Activated CD8-positive, alpha-beta memory T cell treated with anti-CD3 and anti-CD28 coated beads, Interleukin-2, amount 50 U/mL, for 48 hours (primary cell): ENCODE measurements at regions not wholly inside any gene's neighbourhood (a gene's known extent, or its start where the extent isn't known, plus 50 kb on each side); places are given as distances from the start of the nearest gene placed in this dataset.
A peak's percentile ranks its signal among the peaks of the same experiment; 100 is the strongest.
"Not testable (repeated sequence)": the region's sequence is repeated elsewhere in the genome, so short reads cannot be mapped to it uniquely, and the experiment has no call there.

ENCODE experiments used
- DNase-seq: peaks from one replicate; pipeline ENCODE4 v3.0.0-alpha.2; 2020

GRCh38 chr14:104230946-104231345 is 92.6 kb downstream of the KIF26A start:
- DNase-seq: no peak

GRCh38 chr14:104232070-104232484 is 93.7 kb downstream of the KIF26A start:
- DNase-seq: no peak

- DNase-seq: not testable (repeated sequence)
Observed at GRCh38 chr14:104234007-104234786, 95.8 kb downstream of the KIF26A start.

- DNase-seq: no peak
Observed at GRCh38 chr14:104235686-104236085, 97.3 kb downstream of the KIF26A start.

GRCh38 chr14:104237651-104238423 is 99.5 kb downstream of the KIF26A start:
- no peak for DNase-seq

- no peak for DNase-seq
Observed at GRCh38 chr14:104238424-104239184, 100.2 kb downstream of the KIF26A start.

DNA sequence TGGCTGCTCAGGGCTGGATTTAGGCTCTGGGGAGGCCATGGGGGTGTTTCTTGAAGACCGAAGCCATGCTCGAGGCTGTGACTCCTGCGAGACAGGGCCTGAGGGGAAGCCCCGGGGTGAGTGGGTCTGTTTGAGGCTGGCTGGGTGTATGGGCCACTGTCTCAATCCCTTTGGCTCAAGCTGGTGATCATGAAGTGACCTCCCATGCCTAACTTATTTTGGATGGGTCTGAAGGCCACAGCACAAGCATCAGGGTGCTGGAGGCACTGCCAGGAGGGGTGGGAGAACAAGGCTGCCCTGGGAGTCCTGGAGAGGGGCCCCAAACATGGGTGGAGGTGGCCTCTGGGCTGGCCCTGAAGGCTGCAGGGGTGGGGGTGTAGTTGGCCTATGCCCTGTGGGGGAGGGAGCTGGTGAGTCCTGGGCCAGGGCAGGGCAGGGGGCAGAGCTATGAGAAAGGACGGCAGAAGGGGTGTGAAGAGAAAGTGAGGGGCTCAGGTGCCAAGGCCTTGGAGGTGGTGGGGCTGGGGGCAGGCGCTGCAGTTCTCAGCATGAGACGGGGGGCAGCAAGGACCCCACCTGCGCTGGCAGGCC is 100.9 kb downstream of the KIF26A start:
- DNase-seq: no peak

GRCh38 chr14:104239861-104240301 is 101.5 kb downstream of the KIF26A start:
- DNase-seq: no peak

DNA sequence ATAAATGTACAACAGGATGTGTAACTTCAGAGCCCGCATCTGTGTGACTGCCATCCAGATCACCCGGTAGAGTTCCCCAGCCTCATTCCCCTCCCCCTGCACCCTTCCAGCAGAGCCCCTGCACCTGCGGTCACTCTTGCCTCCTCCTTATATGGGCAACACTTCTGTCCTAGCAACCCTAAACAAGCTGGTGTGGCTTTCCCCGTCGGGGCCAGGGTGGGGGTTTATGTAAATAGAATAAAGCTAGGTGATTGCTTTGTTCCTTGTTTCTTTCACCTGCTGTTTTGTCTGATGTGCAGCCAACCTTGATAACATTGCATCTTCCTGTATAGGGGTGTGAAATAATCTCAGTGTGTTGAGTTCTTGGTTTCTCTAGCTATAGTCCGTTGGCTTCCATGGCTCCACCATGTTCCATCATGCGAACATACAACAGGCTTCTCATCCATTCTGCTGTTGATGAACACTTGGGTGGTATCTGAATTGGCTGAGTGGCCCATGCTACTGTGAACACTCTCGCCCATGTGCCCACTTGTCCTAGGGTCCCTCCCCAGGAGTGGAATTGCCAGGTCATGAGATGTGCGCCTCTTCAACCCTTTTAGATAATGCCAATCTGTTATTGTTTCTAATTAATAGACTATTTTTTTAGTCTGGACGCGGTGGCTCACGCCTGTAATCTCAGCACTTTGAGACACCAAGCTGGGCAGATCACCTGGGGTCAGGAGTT is 102.2 kb downstream of the KIF26A start:
- no peak for DNase-seq

DNA sequence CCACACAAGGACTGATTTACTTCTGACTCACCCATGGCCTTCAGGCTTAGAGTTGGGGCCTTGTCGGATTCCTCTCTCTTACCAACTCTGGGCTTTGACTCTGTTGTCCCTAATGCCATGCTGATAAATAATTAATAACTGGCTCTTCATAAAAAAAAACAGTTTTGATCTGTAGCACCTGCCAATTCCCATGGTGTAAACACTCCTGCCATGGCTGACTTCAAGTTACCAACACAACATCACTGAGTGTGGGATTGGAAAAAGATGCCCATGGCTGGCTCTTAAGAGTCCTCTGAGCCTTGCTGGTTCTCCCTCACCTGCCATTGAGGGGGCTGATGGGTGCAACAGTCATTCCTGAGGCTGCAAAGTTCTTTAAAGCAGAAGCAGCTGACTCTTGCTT is 104.8 kb downstream of the KIF26A start:
- no peak for DNase-seq

DNA sequence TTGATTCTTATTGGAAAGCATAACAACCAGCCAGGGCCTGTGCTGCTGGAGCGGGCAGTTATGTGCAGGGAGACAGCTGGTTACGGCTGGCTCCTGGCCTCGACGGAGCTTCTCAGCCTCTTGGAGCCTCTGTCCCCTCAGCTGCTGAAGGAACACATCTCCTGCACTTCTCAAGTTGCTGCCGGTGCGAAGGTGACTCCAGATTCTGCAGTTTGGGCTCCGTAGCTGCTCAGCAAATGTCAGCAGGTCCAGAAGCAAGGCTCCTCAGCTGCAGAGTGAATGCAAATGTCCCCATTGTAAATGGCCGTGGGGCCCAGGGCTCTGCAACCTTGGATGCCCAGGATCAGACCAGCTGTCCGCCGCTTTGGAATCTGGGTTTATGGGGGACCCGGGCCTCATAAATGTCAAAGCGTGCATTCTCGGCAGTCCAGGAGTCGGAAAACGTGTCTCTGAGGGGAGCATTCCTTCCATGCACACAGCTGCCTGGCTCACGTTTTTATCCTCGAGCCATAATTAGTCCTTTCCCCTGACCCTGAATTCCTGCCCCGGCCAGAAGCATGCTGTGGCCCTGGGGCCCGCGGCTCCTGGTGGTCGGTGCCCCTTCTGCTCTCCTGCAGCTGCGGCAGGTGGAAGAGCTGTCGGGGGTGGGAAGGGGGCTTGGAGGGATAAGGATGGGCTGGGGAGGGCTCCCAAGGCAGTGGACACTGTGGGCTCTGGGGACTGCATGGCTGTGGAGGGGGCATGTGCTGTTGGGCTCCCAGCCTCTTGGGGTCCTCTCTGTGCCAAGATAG is 106.0 kb downstream of the KIF26A start:
- no peak for DNase-seq

DNA sequence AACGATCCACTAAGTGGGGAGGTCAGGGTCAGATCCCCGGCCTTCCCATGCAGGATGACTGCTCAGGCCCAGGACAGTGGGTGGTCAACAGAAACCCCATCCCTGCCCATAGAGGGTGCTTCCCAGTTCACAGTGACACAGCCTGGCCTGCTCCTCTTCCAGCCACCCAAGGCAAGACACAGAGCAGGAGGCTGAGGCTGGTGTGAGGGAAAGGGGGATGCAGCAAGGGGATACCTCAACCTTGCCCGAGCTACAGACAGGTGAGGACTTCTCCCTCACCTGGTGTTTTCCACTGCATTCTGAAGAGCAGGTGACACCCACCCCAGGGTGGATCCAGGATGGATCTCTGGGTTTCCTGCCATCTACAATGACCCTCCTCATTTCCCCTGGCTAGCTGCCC is 106.7 kb downstream of the KIF26A start:
- no peak for DNase-seq

DNA sequence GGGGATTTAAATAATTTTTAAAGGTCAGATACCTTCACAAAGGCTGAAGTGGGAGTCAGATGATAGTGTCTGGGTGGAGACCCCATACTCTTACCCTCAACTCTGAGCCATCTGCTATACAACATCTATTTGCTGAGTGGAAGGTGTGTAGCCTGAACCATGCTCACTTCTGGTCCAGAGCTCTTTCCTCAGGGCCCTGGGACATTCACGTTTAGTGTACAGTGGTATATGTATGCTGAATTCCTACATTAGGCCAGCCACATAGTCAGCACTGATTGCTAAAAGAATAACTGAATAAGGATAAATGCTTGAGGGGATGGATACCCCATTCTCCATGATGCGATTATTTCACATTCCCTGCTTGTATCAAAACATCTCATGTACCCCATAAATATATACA is 107.3 kb downstream of the KIF26A start:
- DNase-seq: no peak

GRCh38 chr14:104246401-104247335 is 108.3 kb downstream of the KIF26A start:
- DNase-seq: no peak

DNA sequence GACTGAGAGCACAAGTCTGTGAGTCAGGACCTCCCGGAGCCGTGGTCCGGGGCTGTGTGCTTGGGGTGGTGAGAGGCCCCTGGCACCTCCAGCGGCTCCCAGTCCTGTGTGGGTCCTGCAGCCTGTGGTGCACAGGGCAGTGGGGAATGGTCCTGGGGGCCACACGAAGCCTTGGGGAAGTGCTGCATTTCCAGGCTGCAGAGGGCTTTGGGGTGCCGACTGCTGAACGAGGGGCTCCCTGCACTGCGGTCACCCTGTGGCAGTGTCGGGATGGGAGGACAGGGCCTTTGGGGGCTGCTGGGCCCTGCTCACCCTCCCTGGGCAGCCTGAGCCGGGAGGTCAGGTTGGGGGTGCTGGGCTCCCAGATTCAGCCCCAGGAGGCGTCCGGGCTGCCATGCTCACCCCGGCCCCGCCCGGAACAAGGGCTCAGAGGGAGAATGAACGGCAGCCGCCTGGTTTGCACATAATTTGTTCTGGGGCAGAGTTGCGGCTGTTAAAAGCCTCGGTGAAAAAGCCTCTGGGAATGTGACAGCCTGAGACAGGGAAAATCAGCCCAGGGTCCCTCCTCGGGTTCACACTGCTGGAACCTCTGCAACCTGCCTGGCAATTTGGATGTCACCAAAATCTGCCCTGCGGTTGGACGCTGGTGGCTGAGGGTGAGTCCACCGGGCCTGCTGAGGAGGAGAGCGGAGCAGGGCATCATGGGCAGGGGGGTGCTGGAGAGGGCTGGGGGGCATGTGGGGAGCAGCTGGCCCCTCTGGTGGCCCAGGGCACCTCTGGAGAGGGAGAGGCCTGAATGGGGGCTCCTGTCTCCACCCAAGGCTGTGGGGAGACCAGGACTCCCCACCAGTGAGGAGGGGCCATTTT is 109.2 kb downstream of the KIF26A start:
- DNase-seq: no peak

DNA sequence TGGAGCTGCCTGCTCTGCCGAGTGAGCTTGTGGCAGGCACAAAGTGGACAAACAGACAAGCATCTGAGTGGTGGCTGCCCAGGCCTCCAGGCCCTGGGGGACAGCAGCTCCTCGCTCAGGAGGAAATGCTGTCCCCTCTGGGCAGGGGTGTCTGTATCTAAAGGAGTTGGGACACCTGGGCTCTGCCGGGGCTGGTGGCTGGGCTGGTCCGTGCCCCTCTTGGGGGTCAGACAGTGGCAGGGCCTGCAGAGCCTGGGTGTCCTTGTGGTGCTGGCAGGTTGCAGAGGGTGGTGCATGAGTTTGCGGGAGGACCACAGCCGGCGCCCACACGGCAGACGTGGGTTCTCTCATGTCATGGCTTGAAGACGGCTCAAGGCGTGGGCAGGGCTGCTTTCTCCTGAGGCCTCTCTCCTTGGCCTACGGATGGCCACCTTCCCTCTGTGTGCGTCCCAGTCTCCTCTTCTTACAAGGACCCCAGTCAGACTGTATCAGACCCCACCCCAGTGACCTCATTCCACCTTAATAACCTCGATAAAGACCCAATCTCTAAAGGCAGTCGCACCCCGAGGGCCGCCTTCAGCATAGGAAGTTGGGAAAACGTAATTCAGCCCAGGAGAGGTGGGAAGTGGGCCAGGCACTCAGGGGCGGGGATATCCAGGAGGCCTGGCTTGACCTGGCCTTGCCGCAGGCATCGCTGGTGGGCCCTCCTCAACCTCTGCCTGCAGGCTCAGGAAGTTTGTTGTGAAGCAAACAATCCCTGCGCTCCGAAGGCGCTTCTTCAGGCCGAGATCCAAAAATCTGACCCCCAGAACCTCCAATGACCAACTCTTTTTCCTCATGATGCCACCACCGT is 110.0 kb downstream of the KIF26A start:
- DNase-seq: peak; percentile 44

DNA sequence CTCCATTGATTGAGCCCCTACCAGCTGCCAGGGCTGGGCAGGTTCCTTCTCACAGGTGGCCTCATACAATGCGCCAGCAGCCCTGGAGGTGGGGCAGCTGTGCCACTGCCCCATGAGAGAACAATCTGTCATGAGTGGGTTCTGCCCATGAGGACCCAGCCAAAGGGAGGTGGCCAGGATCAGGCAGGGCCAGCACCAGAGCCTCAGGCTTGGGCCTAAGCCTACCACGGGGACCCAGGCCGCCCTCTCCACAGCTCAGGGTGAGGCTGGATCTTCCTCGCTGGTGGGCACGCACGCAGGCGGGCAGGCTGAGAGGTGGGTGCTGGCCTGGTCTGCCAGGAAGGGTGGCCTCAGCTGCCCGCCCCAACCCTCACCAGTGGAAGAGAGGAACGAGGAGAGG is 110.7 kb downstream of the KIF26A start:
- no peak for DNase-seq

- DNase-seq: no peak
Observed at GRCh38 chr14:104249706-104250105, 111.3 kb downstream of the KIF26A start.
